ENCODE measurements at regions not wholly inside any gene's neighbourhood (a gene's known extent, or its start where the extent isn't known, plus 50 kb on each side); places are given as distances from the start of the nearest gene placed in this dataset.

DNA sequence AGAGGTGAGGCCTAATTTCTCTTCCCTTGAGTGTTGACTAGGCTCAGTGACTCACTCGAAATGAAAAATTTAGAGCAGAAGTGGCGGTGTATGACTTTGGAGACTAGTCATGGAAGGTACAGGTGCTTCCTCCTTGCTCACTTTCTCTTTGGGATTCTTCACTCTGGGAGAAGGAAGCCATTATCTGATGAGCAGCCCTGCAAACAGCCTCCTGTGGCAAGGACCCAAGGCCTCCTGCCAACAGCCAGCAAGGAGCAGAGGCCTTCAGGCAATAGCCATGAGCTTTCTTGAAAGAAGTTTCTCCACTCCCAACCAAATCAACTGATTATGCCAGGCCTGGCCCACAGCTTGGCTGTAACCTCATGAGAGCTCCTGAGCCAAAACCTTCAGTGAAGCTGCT lies 369.6 kb upstream of the VWC2 start:
- Histone ChIP-seq H3K9me2 (ENCODE audit: insufficient read depth) (no peaks in the 10 kb centered on the region), H3K27ac (no peak overlapping the region), H3K4me1 (replicated peaks; ENCODE audit: insufficient read depth) (no peaks in the 10 kb centered on the region), H3K79me2 (ENCODE audit: low read depth) (no peaks in the 10 kb centered on the region), H4K20me1 (ENCODE audit: insufficient read depth) (no peaks in the 10 kb centered on the region), H3K9me3 (ENCODE audit: insufficient read depth, low read depth) (no peaks in the 10 kb centered on the region), H3K27me3 (ENCODE audit: insufficient read depth, low read depth) (peaks cover 16% of the 10 kb centered on the region), H3K4me3 (no peak overlapping the region), H2AFZ (no peak overlapping the region), H3F3A (ENCODE audit: insufficient read depth, low read depth) (no peaks in the 10 kb centered on the region), H3K4me2 (no peak overlapping the region), H3K36me3 (ENCODE audit: low read depth) (no peaks in the 10 kb centered on the region)
- CTCF ChIA-PET, result no interaction called here
- DNase-seq, result no peak
- TF ChIP-seq EZH2 (IDR thresholded peaks at IDR 0.05; ENCODE audit: low read depth) (no peak), CTCF (conservative IDR thresholded peaks at IDR 0.05) (no peak)
- POLR2A ChIA-PET (ENCODE audit: unreplicated experiment), result no interaction called here
- no TSS peak for BruUV-seq (replicated peaks)
- intact Hi-C loops (cut with micrococcal nuclease; ENCODE audit: unreplicated experiment), result no loop called here

DNA sequence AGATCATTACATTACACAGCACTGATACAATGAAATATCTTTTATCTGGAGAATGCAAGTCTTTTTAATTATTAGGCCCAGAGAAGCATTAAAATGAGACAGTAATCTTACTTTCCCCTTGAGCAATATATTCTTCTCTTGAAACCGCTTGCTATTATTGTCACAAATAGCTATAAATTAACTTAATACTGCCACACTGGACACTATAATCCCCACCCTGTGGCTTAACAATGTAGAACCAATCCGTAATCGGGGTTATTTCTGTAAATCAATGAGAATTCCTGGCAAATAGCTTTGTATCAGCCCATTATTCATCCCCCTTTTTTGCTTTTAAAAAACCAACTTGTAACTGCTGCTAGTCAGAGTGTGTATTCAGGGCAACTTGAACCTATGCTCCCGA lies 366.2 kb upstream of the VWC2 start:
- BruUV-seq (replicated peaks), result no TSS peak
- no peak overlapping the region for H3K4me2 ChIP-seq
- DNase-seq, result no peak
- no peak overlapping the region for H3K4me3 ChIP-seq
- TF ChIP-seq EZH2 (IDR thresholded peaks at IDR 0.05; ENCODE audit: low read depth) (no peak), CTCF (conservative IDR thresholded peaks at IDR 0.05) (no peak)
- H3K27ac ChIP-seq, result no peak overlapping the region
- no peaks in the 10 kb centered on the region for H4K20me1 ChIP-seq (ENCODE audit: insufficient read depth)
- peaks cover 16% of the 10 kb centered on the region for H3K27me3 ChIP-seq (ENCODE audit: insufficient read depth, low read depth)
- H3K9me3 ChIP-seq (ENCODE audit: insufficient read depth, low read depth), result no peaks in the 10 kb centered on the region
- ChIA-PET POLR2A (ENCODE audit: unreplicated experiment) (no interaction called here), CTCF (no interaction called here)
- H3K4me1 ChIP-seq (replicated peaks; ENCODE audit: insufficient read depth), result no peaks in the 10 kb centered on the region
- intact Hi-C loops (cut with micrococcal nuclease; ENCODE audit: unreplicated experiment), result no loop called here
- H3K36me3 ChIP-seq (ENCODE audit: low read depth), result no peaks in the 10 kb centered on the region
- H2AFZ ChIP-seq, result no peak overlapping the region
- H3K79me2 ChIP-seq (ENCODE audit: low read depth), result no peaks in the 10 kb centered on the region
- H3K9me2 ChIP-seq (ENCODE audit: insufficient read depth), result no peaks in the 10 kb centered on the region
- no peaks in the 10 kb centered on the region for H3F3A ChIP-seq (ENCODE audit: insufficient read depth, low read depth)

DNA sequence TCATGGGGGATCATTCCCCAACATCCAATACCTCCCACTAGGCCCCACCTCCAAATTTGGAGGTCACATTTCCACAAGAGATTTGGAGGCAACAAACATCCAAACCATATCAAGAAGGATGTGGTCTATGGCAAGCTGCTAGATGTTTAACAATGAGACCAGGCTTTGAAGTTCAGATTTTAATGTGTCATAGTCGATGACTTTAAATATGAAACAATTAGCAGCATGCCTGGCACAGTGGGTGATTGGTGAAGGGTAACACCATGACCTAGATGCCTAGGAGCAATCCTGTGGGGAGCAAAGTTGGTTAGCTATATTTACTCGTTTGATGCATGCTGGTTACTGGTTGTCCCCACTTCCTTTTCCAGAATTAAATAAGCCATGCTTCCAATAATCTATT lies 356.4 kb upstream of the VWC2 start:
- ChIA-PET CTCF (no interaction called here), POLR2A (ENCODE audit: unreplicated experiment) (no interaction called here)
- H3K9me2 ChIP-seq (ENCODE audit: insufficient read depth), result no peaks in the 10 kb centered on the region
- no peaks in the 10 kb centered on the region for H3K9me3 ChIP-seq (ENCODE audit: insufficient read depth, low read depth)
- no peak for DNase-seq
- H3K36me3 ChIP-seq (ENCODE audit: low read depth), result no peaks in the 10 kb centered on the region
- H3K27me3 ChIP-seq (ENCODE audit: insufficient read depth, low read depth), result no peaks in the 10 kb centered on the region
- no peak overlapping the region for H3K4me2 ChIP-seq
- no peaks in the 10 kb centered on the region for H4K20me1 ChIP-seq (ENCODE audit: insufficient read depth)
- H3K4me3 ChIP-seq, result no peak overlapping the region
- intact Hi-C loops (cut with micrococcal nuclease; ENCODE audit: unreplicated experiment), result no loop called here
- TF ChIP-seq CTCF (conservative IDR thresholded peaks at IDR 0.05), result no peak
- no peaks in the 10 kb centered on the region for H3K79me2 ChIP-seq (ENCODE audit: low read depth)
- no peak overlapping the region for H3K27ac ChIP-seq
- BruUV-seq (replicated peaks), result no TSS peak
- no peak overlapping the region for H2AFZ ChIP-seq
- H3F3A ChIP-seq (ENCODE audit: insufficient read depth, low read depth), result no peaks in the 10 kb centered on the region
- H3K4me1 ChIP-seq (replicated peaks; ENCODE audit: insufficient read depth), result no peaks in the 10 kb centered on the region

Measured in PC-9 (cell line).